CD14-positive monocyte (primary cell): ENCODE measurements at regions not wholly inside any gene's neighbourhood (a gene's known extent, or its start where the extent isn't known, plus 50 kb on each side); places are given as distances from the start of the nearest gene placed in this dataset.

Experiments
- DNase-seq, 3 donors: peaks; one replicate each; pipeline ENCODE4 v3.0.0-alpha.2; 2011 to 2022
- H2AFZ ChIP-seq: 2 replicates; pipeline ENCODE4 v1.6.0; 2012; ENCODE audit warnings: mild to moderate bottlenecking, low read depth, low read length, inconsistent platforms; ENCODE audit not compliant: insufficient read depth, poor library complexity, severe bottlenecking
- H3K27ac ChIP-seq, 2 donors: 1 replicate in 1 of 2; 2 replicates in 1 of 2; pipeline ENCODE4 v1.5.1; 2012 to 2013; ENCODE audit warnings: low read length in 2 of 2, control low read depth in 1 of 2, inconsistent platforms in 1 of 2, low read depth in 1 of 2, mild to moderate bottlenecking in 1 of 2
- H3K27me3 ChIP-seq, 2 donors: one replicate each; pipeline versions ENCODE4 v1.6.0 to v1.6.1; 2011 to 2013; ENCODE audit warnings: low read length in 2 of 2; ENCODE audit not compliant: control insufficient read depth in 2 of 2, insufficient read depth in 2 of 2
- H3K36me3 ChIP-seq, 2 donors: replicated peaks in 1 of 2; 1 replicate in 1 of 2; 2 replicates in 1 of 2; pipeline versions ENCODE4 v1.5.1 to v1.6.1; 2012 to 2013; ENCODE audit warnings: low read length in 2 of 2, control low read depth in 1 of 2, inconsistent platforms in 1 of 2, mild to moderate bottlenecking in 1 of 2; ENCODE audit not compliant: insufficient read depth in 2 of 2, control insufficient read depth in 1 of 2
- H3K4me1 ChIP-seq, 2 donors: 1 replicate in 1 of 2; 2 replicates in 1 of 2; pipeline versions ENCODE4 v1.5.1 to v1.6.1; 2012 to 2013; ENCODE audit warnings: low read length in 2 of 2, control low read depth in 1 of 2, inconsistent platforms in 1 of 2, mild to moderate bottlenecking in 1 of 2, moderate library complexity in 1 of 2; ENCODE audit not compliant: insufficient read depth in 2 of 2, control insufficient read depth in 1 of 2
- H3K4me2 ChIP-seq: replicated peaks from 2 replicates; pipeline ENCODE3; 2012; ENCODE audit warnings: low read length, moderate library complexity, mild to moderate bottlenecking; ENCODE audit not compliant: poor library complexity, severe bottlenecking; ENCODE audit errors: extremely low read depth
- H3K4me3 ChIP-seq, 3 experiments: fragments of 200-600 bp in 1 of 3; sonication (generic) in 1 of 3; replicated peaks in 1 of 3; 1 replicate in 2 of 3; 2 replicates in 1 of 3; pipeline ENCODE4 v1.5.1; 2011 to 2013; ENCODE audit warnings: low read length in 3 of 3, mild to moderate bottlenecking in 3 of 3, control low read depth in 2 of 3, low read depth in 2 of 3, inconsistent platforms in 1 of 3, moderate library complexity in 1 of 3
- H3K79me2 ChIP-seq: 2 replicates; pipeline ENCODE4 v1.6.0; 2012; ENCODE audit warnings: mild to moderate bottlenecking, control low read depth, inconsistent platforms, low read length, moderate library complexity; ENCODE audit not compliant: insufficient read depth
- H3K9ac ChIP-seq: 2 replicates; pipeline ENCODE4 v1.6.0; 2017; ENCODE audit warnings: low read length, mild to moderate bottlenecking; ENCODE audit not compliant: insufficient read depth, poor library complexity, severe bottlenecking
- H3K9me3 ChIP-seq, 2 donors: replicated peaks in 1 of 2; 1 replicate in 1 of 2; 2 replicates in 1 of 2; pipeline versions ENCODE4 v1.5.1 to v1.6.1; 2012 to 2013; ENCODE audit warnings: low read length in 2 of 2, control low read depth in 1 of 2; ENCODE audit not compliant: control insufficient read depth in 1 of 2, insufficient read depth in 1 of 2
- H4K20me1 ChIP-seq: 2 replicates; pipeline ENCODE4 v1.6.0; 2012; ENCODE audit warnings: mild to moderate bottlenecking, low read length, control low read depth, moderate library complexity; ENCODE audit not compliant: insufficient read depth
- H3K27ac Mint-ChIP-seq, 7 donors: one replicate each; pipeline ENCODE4 v1.8.0; 2020; ENCODE audit warnings: mild to moderate bottlenecking in 7 of 7, mixed read lengths in 7 of 7, moderate library complexity in 6 of 7, inconsistent platforms in 2 of 7
- H3K27me3 Mint-ChIP-seq, 3 donors: one replicate each; pipeline ENCODE4 v1.8.0; 2021 to 2022; ENCODE audit warnings: low read depth in 3 of 3, mild to moderate bottlenecking in 3 of 3, mixed read lengths in 3 of 3, moderate library complexity in 3 of 3, inconsistent platforms in 1 of 3
- H3K36me3 Mint-ChIP-seq, 2 donors: one replicate each; pipeline ENCODE4 v1.8.0; 2020; ENCODE audit warnings: mixed read lengths in 2 of 2, inconsistent platforms in 1 of 2, mild to moderate bottlenecking in 1 of 2
- H3K4me1 Mint-ChIP-seq: one replicate; pipeline ENCODE4 v1.8.0; 2020; ENCODE audit warnings: mild to moderate bottlenecking, mixed read lengths
- H3K4me3 Mint-ChIP-seq, 2 donors: one replicate each; pipeline ENCODE4 v1.8.0; 2020; ENCODE audit warnings: mild to moderate bottlenecking in 2 of 2, mixed read lengths in 2 of 2, moderate library complexity in 1 of 2
- H3K9me3 Mint-ChIP-seq, 7 donors: one replicate each; pipeline ENCODE4 v1.8.0; 2020 to 2022; ENCODE audit warnings: mixed read lengths in 7 of 7, mild to moderate bottlenecking in 6 of 7, moderate library complexity in 6 of 7, inconsistent platforms in 2 of 7
- WGBS: methylation state at CpG from one replicate; pipeline ENCODE4 v1.1.5; 2013; ENCODE audit warnings: missing lambda C conversion rate; ENCODE audit not compliant: insufficient coverage; 5-methylcytosine and 5-hydroxymethylcytosine counted together
- intact Hi-C, 2 donors: fragments of 100-400 bp; cut with micrococcal nuclease; formaldehyde crosslinking; loops; one replicate each; pipeline versions ENCODE4 v1.15.0 to v1.15.1; 2023
- TF ChIP-seq, protein P1 (sequence below): fragments of 200-600 bp; IDR thresholded peaks from one replicate; pipeline ENCODE4 v1.8.0; 2022; ENCODE audit warnings: antibody characterized with exemption, mild to moderate bottlenecking

DNA sequence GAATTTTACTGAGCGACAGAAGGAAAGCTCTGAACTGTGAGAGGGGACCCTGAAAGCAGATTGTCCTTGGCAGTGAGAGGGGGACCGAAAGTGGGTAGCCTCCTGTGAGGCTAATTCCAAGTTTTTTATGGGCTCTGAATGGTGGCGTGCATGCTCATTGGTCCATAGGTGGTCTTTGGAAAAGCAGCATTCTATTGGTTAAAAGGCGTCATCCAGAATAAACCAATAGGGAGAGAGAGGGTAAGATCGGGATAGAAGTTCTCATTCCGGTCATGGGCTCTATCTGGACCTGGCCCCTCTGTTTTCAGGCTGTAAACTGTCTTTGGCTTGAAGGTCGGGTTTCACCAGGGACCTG lies 539.8 kb upstream of the PCDH9 start:
- no peaks in the 10 kb centered on the region for H3K27me3 ChIP-seq
- no peak overlapping the region for H2AFZ ChIP-seq
- WGBS, result 95% methylated on average over 7 of the region's 7 CpGs
- peaks cover 5 to 14% (median 8%) of the 10 kb centered on the region in 7 donors for H3K9me3 Mint-ChIP-seq
- intact Hi-C loops, result no loop called here
- H3K27me3 Mint-ChIP-seq, result peaks cover 0 to 2% (median 0%) of the 10 kb centered on the region in 3 donors
- no peaks in the 10 kb centered on the region for H3K4me1 ChIP-seq
- H3K27ac Mint-ChIP-seq, result no peak overlapping the region
- DNase-seq, result no peak
- no peak overlapping the region for H3K27ac ChIP-seq
- no peak overlapping the region for H3K4me3 ChIP-seq
- TF ChIP-seq, protein P1, sequence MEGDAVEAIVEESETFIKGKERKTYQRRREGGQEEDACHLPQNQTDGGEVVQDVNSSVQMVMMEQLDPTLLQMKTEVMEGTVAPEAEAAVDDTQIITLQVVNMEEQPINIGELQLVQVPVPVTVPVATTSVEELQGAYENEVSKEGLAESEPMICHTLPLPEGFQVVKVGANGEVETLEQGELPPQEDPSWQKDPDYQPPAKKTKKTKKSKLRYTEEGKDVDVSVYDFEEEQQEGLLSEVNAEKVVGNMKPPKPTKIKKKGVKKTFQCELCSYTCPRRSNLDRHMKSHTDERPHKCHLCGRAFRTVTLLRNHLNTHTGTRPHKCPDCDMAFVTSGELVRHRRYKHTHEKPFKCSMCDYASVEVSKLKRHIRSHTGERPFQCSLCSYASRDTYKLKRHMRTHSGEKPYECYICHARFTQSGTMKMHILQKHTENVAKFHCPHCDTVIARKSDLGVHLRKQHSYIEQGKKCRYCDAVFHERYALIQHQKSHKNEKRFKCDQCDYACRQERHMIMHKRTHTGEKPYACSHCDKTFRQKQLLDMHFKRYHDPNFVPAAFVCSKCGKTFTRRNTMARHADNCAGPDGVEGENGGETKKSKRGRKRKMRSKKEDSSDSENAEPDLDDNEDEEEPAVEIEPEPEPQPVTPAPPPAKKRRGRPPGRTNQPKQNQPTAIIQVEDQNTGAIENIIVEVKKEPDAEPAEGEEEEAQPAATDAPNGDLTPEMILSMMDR, result no peak
- H3K4me1 Mint-ChIP-seq, result no peaks in the 10 kb centered on the region
- H3K36me3 Mint-ChIP-seq, result no peaks in the 10 kb centered on the region
- no peaks in the 10 kb centered on the region for H3K79me2 ChIP-seq
- no peak overlapping the region for H3K4me2 ChIP-seq
- no peaks in the 10 kb centered on the region for H4K20me1 ChIP-seq
- H3K9me3 ChIP-seq, result peaks cover 13 to 23% of the 10 kb centered on the region in 2 donors
- no peak overlapping the region for H3K4me3 Mint-ChIP-seq
- H3K9ac ChIP-seq, result no peak overlapping the region
- no peaks in the 10 kb centered on the region for H3K36me3 ChIP-seq

DNA sequence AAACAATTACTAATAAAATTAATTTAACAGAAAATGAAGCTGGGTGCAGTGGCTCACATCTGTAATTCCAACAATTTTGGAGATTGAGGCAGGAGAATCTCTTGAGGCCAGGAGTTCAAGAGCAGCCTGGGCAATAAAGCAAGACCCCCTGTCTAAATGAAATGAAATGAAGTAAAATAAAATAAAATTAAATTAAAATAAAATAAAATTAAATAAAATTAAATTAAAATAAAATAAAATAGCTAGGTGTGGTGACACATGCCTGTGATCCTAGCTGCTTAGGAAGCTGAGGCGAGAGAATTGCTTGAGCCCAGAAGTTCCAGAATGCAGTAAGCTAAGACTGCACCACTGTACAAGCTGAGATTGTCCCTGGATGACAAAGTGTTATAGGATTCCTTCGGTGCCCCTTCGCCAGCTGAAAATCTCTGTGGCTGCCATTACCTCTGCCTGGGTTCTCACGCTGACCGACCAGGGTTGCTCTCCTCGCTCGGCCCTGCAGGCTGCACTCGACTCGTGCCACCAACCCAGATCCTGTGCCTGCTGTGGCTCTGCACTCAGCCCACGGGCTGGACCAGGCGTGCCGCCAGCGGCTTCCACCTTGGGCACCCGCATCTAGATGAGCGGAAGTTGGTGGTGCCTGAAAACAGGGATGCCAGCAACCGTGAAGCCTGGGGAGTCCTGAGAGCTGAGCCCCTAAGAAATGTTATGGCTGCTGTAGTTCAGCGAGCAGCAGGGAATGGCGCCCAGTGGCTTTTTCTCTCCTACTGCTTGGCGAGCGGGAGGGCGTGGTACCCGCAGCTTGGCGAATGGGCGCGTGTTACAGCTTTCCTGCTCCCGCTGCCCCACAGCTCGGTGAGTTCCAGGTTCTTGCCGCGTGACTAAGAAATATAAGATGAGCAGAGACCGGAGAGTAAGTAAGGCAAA lies 539.2 kb upstream of the PCDH9 start:
- no peak overlapping the region for H3K9ac ChIP-seq
- intact Hi-C loops, result no loop called here
- H3K4me2 ChIP-seq, result no peak overlapping the region
- no peak for DNase-seq
- no peaks in the 10 kb centered on the region for H3K4me1 ChIP-seq
- H3K79me2 ChIP-seq, result no peaks in the 10 kb centered on the region
- Mint-ChIP-seq H3K4me1 (no peaks in the 10 kb centered on the region), H3K4me3 (no peak overlapping the region), H3K9me3 (peaks cover 5 to 14% (median 8%) of the 10 kb centered on the region in 7 donors), H3K27ac (no peak overlapping the region), H3K27me3 (peaks cover 0 to 2% (median 0%) of the 10 kb centered on the region in 3 donors), H3K36me3 (no peaks in the 10 kb centered on the region)
- 96% methylated on average over 23 of the region's 30 CpGs for WGBS
- TF ChIP-seq, protein P1, result no peak
- no peaks in the 10 kb centered on the region for H4K20me1 ChIP-seq
- no peak overlapping the region for H2AFZ ChIP-seq
- H3K4me3 ChIP-seq, result no peak overlapping the region
- H3K27ac ChIP-seq, result no peak overlapping the region
- peaks cover 13 to 23% of the 10 kb centered on the region in 2 donors for H3K9me3 ChIP-seq
- H3K27me3 ChIP-seq, result no peaks in the 10 kb centered on the region
- no peaks in the 10 kb centered on the region for H3K36me3 ChIP-seq
